Large intestine (tissue), 3 donors: ENCODE measurements at regions not wholly inside any gene's neighbourhood (a gene's known extent, or its start where the extent isn't known, plus 50 kb on each side); places are given as distances from the start of the nearest gene placed in this dataset.
A peak's percentile ranks its signal among the peaks of the same experiment; 100 is the strongest.
"Not testable (repeated sequence)": the region's sequence is repeated elsewhere in the genome, so short reads cannot be mapped to it uniquely, and the experiment has no call there.

Experiments
- DNase-seq, 2 donors: peaks; one replicate each; pipeline versions ENCODE4 v3.0.0 to v3.0.0-alpha.2; 2013
- H3K27ac ChIP-seq: one replicate; pipeline ENCODE4 v1.5.1; 2013; ENCODE audit warnings: low read length
- H3K27me3 ChIP-seq: 2 replicates; pipeline ENCODE4 v1.6.1; 2013; ENCODE audit warnings: low read length; ENCODE audit not compliant: control insufficient read depth, insufficient read depth
- H3K36me3 ChIP-seq: 2 replicates; pipeline ENCODE4 v1.6.1; 2013; ENCODE audit warnings: low read length; ENCODE audit not compliant: control insufficient read depth, insufficient read depth
- H3K4me1 ChIP-seq: one replicate; pipeline ENCODE4 v1.6.1; 2013; ENCODE audit warnings: low read length; ENCODE audit not compliant: control insufficient read depth, insufficient read depth
- H3K4me3 ChIP-seq: one replicate; pipeline ENCODE4 v1.5.1; 2013; ENCODE audit warnings: low read length
- H3K9me3 ChIP-seq: one replicate; pipeline ENCODE4 v1.6.1; 2013; ENCODE audit warnings: mild to moderate bottlenecking, low read depth, low read length, moderate library complexity; ENCODE audit not compliant: control insufficient read depth
- WGBS: methylation state at CpG from one replicate; pipeline ENCODE4 v1.1.5; 2013; ENCODE audit warnings: low lambda C conversion rate; ENCODE audit not compliant: insufficient coverage; 5-methylcytosine and 5-hydroxymethylcytosine counted together

DNA sequence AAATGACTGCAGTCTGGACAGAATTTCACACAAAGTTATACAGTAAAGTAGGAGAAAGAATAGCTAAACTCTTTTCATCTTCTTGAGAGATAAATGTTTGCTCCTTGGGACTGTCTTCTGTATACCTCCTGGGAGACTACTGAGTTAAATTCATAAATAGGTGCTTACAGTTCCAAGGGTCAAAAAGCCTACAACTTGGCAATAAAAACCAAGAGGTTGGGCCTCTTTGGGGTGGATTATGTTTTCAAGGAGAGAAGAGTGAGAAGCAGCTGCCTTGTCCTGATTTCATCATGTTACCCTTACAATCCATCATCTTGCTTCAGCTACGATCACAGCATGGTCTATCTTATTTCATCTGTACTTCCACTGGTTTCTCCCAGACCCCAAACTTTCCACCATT is 213.2 kb upstream of the RPS23 start:
- Histone ChIP-seq H3K36me3 (no peaks in the 10 kb centered on the region), H3K4me3 (no peak overlapping the region)
- no CpG with 5 or more reads among the region's 1 CpG for WGBS

DNA sequence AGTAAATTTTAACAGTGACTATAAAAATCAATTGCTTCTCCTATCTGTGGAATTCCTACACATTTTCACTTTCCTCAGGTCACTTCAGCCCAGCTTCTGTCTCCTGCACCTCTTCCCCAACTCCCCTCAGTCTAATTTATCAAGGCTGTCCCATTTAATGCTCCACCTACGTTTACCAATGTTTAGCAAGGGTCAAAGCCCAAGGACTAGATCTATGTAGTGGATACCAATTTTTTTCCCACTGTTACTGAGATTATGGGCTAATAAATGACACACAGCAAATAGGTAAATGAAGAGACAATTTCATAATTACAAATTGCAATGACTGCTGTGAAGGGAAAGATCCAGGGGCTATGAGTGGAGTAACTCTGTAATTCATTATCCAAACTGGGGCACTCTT is 211.5 kb upstream of the RPS23 start:
- Histone ChIP-seq H3K4me3 (no peak overlapping the region), H3K36me3 (no peaks in the 10 kb centered on the region), H3K4me1 (peaks cover 46% of the 10 kb centered on the region), H3K9me3 (no peaks in the 10 kb centered on the region), H3K27me3 (no peaks in the 10 kb centered on the region), H3K27ac (peak overlapping the region; percentile 25)
- WGBS = no CpG with 5 or more reads among the region's 1 CpG
- DNase-seq = peak; percentile 43 to 78

More for the DNA sequence above, 213.2 kb upstream of the RPS23 start:
- peaks cover 46% of the 10 kb centered on the region for H3K4me1 ChIP-seq
- H3K27me3 ChIP-seq = no peaks in the 10 kb centered on the region
- peak overlapping the region; percentile 55 for H3K27ac ChIP-seq
- peak; percentile 67 to 86 for DNase-seq
- no peaks in the 10 kb centered on the region for H3K9me3 ChIP-seq

DNA sequence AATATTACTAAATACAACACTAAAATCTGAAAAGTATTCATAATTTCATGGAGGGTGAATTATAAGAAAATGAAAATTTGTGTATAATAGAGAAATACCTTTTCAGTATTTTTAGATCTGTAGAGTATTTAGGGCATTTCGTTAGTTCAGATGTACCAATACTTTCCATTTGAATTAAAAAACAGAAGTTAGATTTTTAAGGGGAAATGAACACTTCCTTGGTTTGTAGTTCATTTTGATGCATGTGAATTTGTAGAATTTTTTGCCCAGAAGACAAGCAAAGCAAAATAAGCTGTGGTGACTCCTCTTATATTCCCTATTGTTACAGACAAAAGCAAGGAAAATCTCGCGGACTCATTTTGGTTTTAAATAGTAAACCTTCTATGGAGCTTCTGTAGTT is 209.0 kb upstream of the RPS23 start:
- H3K36me3 ChIP-seq = no peaks in the 10 kb centered on the region
- 100% methylated on average over 2 of the region's 3 CpGs for WGBS
- no peak overlapping the region for H3K27ac ChIP-seq
- H3K4me3 ChIP-seq = no peak overlapping the region
- peaks cover 23% of the 10 kb centered on the region for H3K4me1 ChIP-seq
- H3K27me3 ChIP-seq = no peaks in the 10 kb centered on the region
- no peak for DNase-seq
- H3K9me3 ChIP-seq = no peaks in the 10 kb centered on the region

DNA sequence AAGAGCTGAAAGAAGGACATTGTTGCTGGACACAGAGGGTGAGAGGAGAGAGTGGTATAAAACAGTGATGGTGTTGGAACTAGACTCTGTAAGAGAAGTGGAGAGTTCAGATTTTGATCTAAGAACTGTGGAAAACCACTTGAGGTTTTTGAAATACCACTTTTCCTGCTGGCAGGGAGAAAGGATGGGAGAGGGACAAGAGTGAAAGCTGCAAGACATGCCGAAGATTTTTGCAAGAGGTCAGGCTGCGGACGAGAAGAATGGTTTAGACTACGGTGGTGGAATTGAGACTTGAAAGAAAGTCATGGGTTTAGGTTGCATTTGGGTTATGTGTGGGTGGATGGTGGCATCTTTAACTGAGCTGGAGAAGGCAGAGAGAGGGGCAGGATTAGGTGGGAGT is 202.2 kb upstream of the RPS23 start:
- no peaks in the 10 kb centered on the region for H3K27me3 ChIP-seq
- WGBS = 94% methylated on average over 3 of the region's 4 CpGs
- no peak for DNase-seq

DNA sequence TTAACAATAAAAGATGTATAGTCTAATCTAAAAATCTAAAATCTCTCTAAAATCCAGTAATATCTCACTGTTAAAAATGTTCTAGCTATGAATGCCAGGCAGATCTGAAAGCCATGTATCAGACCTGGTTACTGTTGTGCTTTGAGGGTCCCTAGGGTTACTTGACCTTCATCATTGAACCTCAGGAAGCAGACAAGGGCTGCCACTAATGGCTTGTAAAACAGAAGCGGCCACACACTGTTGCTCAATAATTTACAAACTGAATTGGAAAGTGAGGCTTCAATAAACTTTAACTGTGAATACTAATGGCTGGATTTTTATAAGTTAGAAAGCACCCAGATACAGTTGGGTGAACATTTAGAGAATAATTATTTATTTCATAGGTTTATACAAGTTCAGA is 198.0 kb upstream of the RPS23 start:
- H3K27me3 ChIP-seq = no peaks in the 10 kb centered on the region
- no peaks in the 10 kb centered on the region for H3K36me3 ChIP-seq
- H3K27ac ChIP-seq = no peak overlapping the region
- no peaks in the 10 kb centered on the region for H3K4me1 ChIP-seq
- no peaks in the 10 kb centered on the region for H3K9me3 ChIP-seq
- DNase-seq = no peak
- no CpG with 5 or more reads among the region's 1 CpG for WGBS
- no peak overlapping the region for H3K4me3 ChIP-seq

More for the DNA sequence above, 202.2 kb upstream of the RPS23 start:
- Histone ChIP-seq H3K4me3 (no peak overlapping the region), H3K9me3 (no peaks in the 10 kb centered on the region), H3K36me3 (no peaks in the 10 kb centered on the region), H3K4me1 (no peaks in the 10 kb centered on the region), H3K27ac (no peak overlapping the region)

DNA sequence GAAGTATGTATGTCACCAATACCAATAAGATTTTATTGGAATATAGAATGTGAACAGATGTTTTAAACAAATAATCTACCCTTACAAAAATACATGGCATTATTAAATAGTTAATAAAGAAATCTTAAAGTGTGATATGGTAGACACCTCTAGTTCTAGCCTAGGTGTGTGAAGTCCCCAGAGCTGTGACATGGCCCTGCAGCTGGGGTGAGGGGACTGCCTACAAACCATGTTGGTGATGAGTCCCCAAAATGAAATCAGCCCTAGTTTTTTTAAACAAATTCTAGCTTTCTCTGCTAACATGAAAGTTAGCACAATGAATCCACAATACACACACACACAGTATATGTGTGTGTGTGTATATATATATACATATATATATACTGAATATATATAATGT is 195.1 kb upstream of the RPS23 start:
- no peaks in the 10 kb centered on the region for H3K4me1 ChIP-seq
- H3K36me3 ChIP-seq = no peaks in the 10 kb centered on the region
- H3K9me3 ChIP-seq = no peaks in the 10 kb centered on the region
- H3K27me3 ChIP-seq = no peaks in the 10 kb centered on the region
- no peak overlapping the region for H3K4me3 ChIP-seq
- DNase-seq = no peak
- no peak overlapping the region for H3K27ac ChIP-seq

DNA sequence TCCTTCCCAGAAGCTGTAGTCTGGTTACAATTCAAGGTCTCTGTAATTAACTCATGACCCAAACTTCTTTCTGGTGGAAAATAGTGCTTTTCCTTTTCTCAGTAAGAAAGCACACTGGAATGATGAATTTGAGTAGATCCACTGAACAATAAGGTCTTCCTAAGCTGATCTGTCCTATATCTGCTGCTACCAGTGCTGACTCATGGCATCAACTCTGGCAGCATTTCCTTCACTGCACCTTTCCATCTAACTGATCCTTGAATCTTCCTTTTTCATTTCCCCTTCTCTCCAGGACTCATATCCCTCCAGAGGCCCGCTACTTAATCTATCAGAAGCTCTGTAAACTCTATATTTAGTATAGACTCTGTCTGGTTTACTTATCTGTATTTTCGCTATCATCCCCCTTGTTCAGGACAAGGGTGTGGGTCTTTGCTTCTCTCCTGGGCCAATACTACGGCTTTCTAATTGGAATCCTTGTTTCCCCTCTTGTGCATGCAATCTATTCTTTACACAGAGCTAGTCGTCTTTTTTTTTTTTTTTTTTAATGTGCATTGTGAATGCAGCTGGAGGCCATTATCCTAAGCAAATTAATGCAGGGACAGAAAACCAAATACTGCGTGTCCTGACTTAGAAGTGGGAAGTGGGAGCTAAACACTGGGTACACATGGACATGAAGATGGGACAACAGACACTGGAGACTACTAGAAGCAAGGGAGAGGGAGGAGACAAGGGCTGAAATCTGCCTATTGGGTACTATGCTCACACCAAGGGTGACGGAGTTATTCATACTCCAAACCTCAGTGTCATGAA is 192.2 kb upstream of the RPS23 start:
- H3K27me3 ChIP-seq = no peaks in the 10 kb centered on the region
- no peak overlapping the region for H3K27ac ChIP-seq
- no peak for DNase-seq
- H3K9me3 ChIP-seq = no peaks in the 10 kb centered on the region
- no peaks in the 10 kb centered on the region for H3K4me1 ChIP-seq
- H3K4me3 ChIP-seq = no peak overlapping the region
- 93% methylated on average over 2 of the region's 6 CpGs for WGBS
- H3K36me3 ChIP-seq = no peaks in the 10 kb centered on the region

DNA sequence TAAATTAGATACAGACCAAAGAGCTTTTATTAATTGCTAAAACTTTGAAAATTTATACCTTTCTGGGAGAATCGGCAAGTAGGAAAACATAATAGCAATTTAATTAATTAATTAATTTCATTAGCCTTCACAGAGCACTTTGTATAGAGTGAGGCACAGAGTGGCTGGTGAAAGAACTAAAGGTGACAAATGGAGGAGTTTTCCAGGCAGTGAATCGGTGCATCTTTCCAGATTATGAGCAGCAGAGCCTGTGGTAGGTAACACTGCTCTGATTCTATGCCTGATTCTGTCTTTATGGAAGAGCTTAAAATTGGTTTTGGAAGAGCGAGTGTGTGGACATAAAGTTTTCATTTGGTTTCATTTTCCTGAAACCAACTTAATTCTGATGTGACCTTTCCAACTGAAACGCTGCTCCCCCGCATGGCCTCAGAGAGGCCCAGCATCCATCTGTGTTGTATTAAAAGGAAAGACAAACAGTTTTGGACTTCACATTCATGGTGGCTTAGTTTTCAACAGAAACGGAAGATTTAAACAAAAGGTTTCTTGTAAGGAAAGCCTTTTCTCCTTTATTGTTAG is 188.9 kb upstream of the RPS23 start:
- H3K4me3 ChIP-seq = no peak overlapping the region

DNA sequence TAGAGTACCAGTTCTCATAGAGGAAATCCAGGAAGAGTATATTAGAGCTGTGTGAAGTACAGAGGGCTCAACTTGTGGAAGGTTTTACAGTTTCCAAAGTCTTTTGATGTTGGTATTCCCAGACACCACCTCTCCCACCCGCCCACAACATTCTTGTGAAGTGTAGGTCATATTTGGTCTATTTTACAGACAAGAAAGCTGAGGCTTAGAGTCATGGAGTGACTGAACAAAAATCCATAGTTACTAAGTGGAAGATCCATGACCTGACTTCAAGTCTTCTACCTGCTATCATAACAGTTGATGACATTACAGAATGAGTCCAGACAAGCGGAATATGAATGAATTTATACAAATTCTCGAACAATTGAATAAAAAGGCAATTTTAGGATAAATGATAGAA is 187.1 kb upstream of the RPS23 start:
- 94% methylated on average over 2 of the region's 3 CpGs for WGBS
- Histone ChIP-seq H3K9me3 (no peaks in the 10 kb centered on the region), H3K27ac (no peak overlapping the region), H3K27me3 (no peaks in the 10 kb centered on the region), H3K36me3 (no peaks in the 10 kb centered on the region), H3K4me1 (no peaks in the 10 kb centered on the region), H3K4me3 (no peak overlapping the region)
- no peak for DNase-seq

More for the DNA sequence above, 188.9 kb upstream of the RPS23 start:
- no peaks in the 10 kb centered on the region for H3K36me3 ChIP-seq
- no peaks in the 10 kb centered on the region for H3K9me3 ChIP-seq
- no peak for DNase-seq
- no peaks in the 10 kb centered on the region for H3K4me1 ChIP-seq
- no peaks in the 10 kb centered on the region for H3K27me3 ChIP-seq
- 84% methylated on average over 4 of the region's 6 CpGs for WGBS
- H3K27ac ChIP-seq = no peak overlapping the region

DNA sequence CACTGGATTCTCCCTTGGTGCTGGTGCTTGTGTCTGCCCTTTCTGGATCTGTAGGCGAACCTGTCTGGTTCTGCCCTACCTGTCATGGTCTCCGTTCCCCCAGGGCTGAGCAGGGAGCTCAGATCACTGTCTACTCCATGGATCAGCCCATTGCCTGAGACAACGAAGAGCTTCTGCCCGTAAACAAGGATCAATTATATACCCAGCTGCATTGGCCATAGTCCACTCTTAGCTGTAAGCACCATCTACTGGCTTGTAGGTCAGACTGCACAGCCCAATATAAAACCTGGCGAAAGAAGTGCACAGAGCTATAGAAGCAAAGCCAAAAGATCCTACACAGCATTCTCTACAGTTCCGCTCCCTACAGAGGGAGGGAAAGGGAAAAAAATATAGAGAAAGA is 181.5 kb upstream of the RPS23 start:
- 100% methylated on average over 1 of the region's 6 CpGs for WGBS
- H3K4me3 ChIP-seq = no peak overlapping the region
- H3K27me3 ChIP-seq = no peaks in the 10 kb centered on the region
- DNase-seq = no peak
- H3K36me3 ChIP-seq = no peaks in the 10 kb centered on the region
- no peak overlapping the region for H3K27ac ChIP-seq
- H3K4me1 ChIP-seq = no peaks in the 10 kb centered on the region
- no peaks in the 10 kb centered on the region for H3K9me3 ChIP-seq

DNA sequence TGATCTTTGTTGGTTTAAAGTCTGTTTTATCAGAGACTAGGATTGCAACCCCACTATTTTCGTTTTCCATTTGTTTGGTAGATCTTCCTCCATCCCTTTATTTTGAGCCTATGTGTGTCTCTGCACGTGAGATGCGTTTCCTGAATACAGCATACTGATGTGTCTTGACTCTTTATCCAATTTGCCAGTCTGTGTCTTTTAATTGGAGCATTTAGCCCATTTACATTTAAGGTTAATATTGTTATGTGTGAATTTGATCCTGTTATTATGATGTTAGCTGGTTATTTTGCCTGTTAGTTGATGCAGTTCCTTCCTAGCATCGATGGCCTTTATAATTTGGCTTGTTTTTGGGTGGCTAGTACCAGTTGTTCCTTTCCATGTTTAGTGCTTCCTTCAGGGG is 177.2 kb upstream of the RPS23 start:
- not testable (repeated sequence) for H3K4me1 ChIP-seq, H3K36me3 ChIP-seq, DNase-seq, H3K27me3 ChIP-seq, H3K9me3 ChIP-seq, H3K27ac ChIP-seq, H3K4me3 ChIP-seq
- 96% methylated on average over 3 of the region's 4 CpGs for WGBS
